H1 (cell line): ENCODE measurements at regions not wholly inside any gene's neighbourhood (a gene's known extent, or its start where the extent isn't known, plus 50 kb on each side); places are given as distances from the start of the nearest gene placed in this dataset.

Source experiments
- CTCF ChIA-PET: fragments of 300-600 bp; sonication (Branson Sonifier 250); formaldehyde crosslinking; loops from one replicate; lab custom pipeline; 2021; ENCODE audit not compliant: partially characterized antibody; lab: Charles Lee
- POLR2A ChIA-PET: fragments of 300-600 bp; sonication (Branson Sonifier 250); formaldehyde crosslinking; loops from one replicate; lab custom pipeline; 2021; ENCODE audit warnings: inconsistent platforms; ENCODE audit not compliant: partially characterized antibody; lab: Charles Lee
- DNase-seq, 2 experiments: peaks; one replicate each; pipeline versions ENCODE4 v3.0.0 to v3.0.0-alpha.2; 2010 to 2022; ENCODE audit warnings: low spot score in 2 of 2, low read depth in 1 of 2, mixed read lengths in 1 of 2
- FAIRE-seq: peaks from 2 replicates; lab custom pipeline; 2011; peaks lifted over from hg19 to GRCh38; lab: Jason Lieb, UNC
- H2AFZ ChIP-seq: 2 replicates; pipeline ENCODE4 v1.8.1; 2012; ENCODE audit warnings: low read length, inconsistent platforms
- H2AK5ac ChIP-seq: 2 replicates; pipeline ENCODE4 v1.6.1; 2013; ENCODE audit warnings: low read depth, low read length
- H2BK120ac ChIP-seq: replicated peaks from 2 replicates; pipeline ENCODE3; 2013; ENCODE audit warnings: low read depth, low read length, inconsistent platforms
- H2BK12ac ChIP-seq: 2 replicates; pipeline ENCODE4 v1.6.1; 2013; ENCODE audit warnings: low read depth, low read length
- H2BK15ac ChIP-seq: 2 replicates; pipeline ENCODE4 v1.6.1; 2013; ENCODE audit warnings: low read length
- H2BK20ac ChIP-seq: 2 replicates; pipeline ENCODE4 v1.6.1; 2013; ENCODE audit warnings: low read length
- H2BK5ac ChIP-seq: 2 replicates; pipeline ENCODE4 v1.6.1; 2013; ENCODE audit warnings: low read depth, low read length
- H3K14ac ChIP-seq: 2 replicates; pipeline ENCODE4 v1.6.1; 2013; ENCODE audit warnings: inconsistent platforms; ENCODE audit not compliant: insufficient read length
- H3K18ac ChIP-seq: 2 replicates; pipeline ENCODE4 v1.6.1; 2013; ENCODE audit warnings: low read length; ENCODE audit errors: extremely low read depth
- H3K23ac ChIP-seq: 2 replicates; pipeline ENCODE4 v1.6.1; 2013; ENCODE audit warnings: inconsistent platforms; ENCODE audit not compliant: insufficient read length
- H3K23me2 ChIP-seq: 2 replicates; pipeline ENCODE4 v1.6.1; 2013; ENCODE audit warnings: low read depth, low read length
- H3K27ac ChIP-seq: 2 replicates; pipeline ENCODE4 v1.6.1; 2011; ENCODE audit warnings: low read depth, low read length, inconsistent platforms
- H3K27me3 ChIP-seq, 4 experiments: replicated peaks in 1 of 4; 1 replicate in 1 of 4; 2 replicates in 3 of 4; pipeline versions ENCODE4 v1.6.1 to v1.8.1; 2011 to 2013; ENCODE audit warnings: low read length in 3 of 4, mild to moderate bottlenecking in 3 of 4, inconsistent platforms in 2 of 4, mixed read lengths in 2 of 4, moderate library complexity in 1 of 4; ENCODE audit not compliant: control insufficient read depth in 3 of 4, insufficient read depth in 3 of 4; ENCODE audit errors: extremely low read depth in 1 of 4
- H3K36me3 ChIP-seq, 4 experiments: 2 replicates each; pipeline versions ENCODE4 v1.6.1 to v1.8.1; 2011 to 2013; ENCODE audit warnings: mild to moderate bottlenecking in 4 of 4, low read length in 3 of 4, moderate library complexity in 2 of 4, control low read depth in 1 of 4, inconsistent platforms in 1 of 4; ENCODE audit not compliant: insufficient read depth in 4 of 4, control insufficient read depth in 2 of 4
- H3K4ac ChIP-seq: replicated peaks from 2 replicates; pipeline ENCODE3; 2013; ENCODE audit warnings: low read length, low read depth, mixed read lengths, inconsistent platforms; ENCODE audit not compliant: insufficient read length
- H3K4me1 ChIP-seq, 4 experiments: replicated peaks in 1 of 4; 1 replicate in 1 of 4; 2 replicates in 3 of 4; pipeline versions ENCODE4 v1.6.1 to v1.8.1; 2011 to 2013; ENCODE audit warnings: low read length in 3 of 4, inconsistent platforms in 2 of 4, mixed read lengths in 1 of 4; ENCODE audit not compliant: insufficient read depth in 4 of 4, control insufficient read depth in 3 of 4
- H3K4me2 ChIP-seq, 2 experiments: 2 replicates each; pipeline versions ENCODE4 v1.6.1 to v1.8.1; 2011 to 2013; ENCODE audit warnings: low read depth in 2 of 2, low read length in 2 of 2, control low read depth in 1 of 2, inconsistent platforms in 1 of 2, mild to moderate bottlenecking in 1 of 2; ENCODE audit not compliant: insufficient read depth in 1 of 2
- H3K4me3 ChIP-seq, 4 experiments: fragments of 200-600, 300-600 bp in 1 of 4; sonication (generic), shearing (Covaris generic), sonication (Bioruptor Twin) in 1 of 4; 2 replicates each; pipeline versions ENCODE4 v1.5.1 to v1.8.1; 2011 to 2016; ENCODE audit warnings: low read length in 4 of 4, low read depth in 3 of 4, control low read depth in 2 of 4, inconsistent platforms in 2 of 4, mild to moderate bottlenecking in 2 of 4, mixed read lengths in 1 of 4, moderate library complexity in 1 of 4; ENCODE audit not compliant: insufficient read depth in 2 of 4; ENCODE audit errors: extremely low read depth in 1 of 4
- H3K56ac ChIP-seq: replicated peaks from 2 replicates; pipeline ENCODE3; 2013; ENCODE audit warnings: low read depth, mild to moderate bottlenecking, mixed read lengths, low read length, inconsistent platforms; ENCODE audit not compliant: insufficient read length
- H3K79me1 ChIP-seq: 2 replicates; pipeline ENCODE4 v1.6.1; 2013; ENCODE audit warnings: low read depth, low read length, control low read depth
- H3K79me2 ChIP-seq, 2 experiments: 2 replicates each; pipeline versions ENCODE4 v1.6.1 to v1.8.1; 2012 to 2013; ENCODE audit warnings: low read length in 2 of 2, mild to moderate bottlenecking in 2 of 2, inconsistent platforms in 1 of 2; ENCODE audit not compliant: insufficient read depth in 2 of 2, control insufficient read depth in 1 of 2
- H3K9ac ChIP-seq, 4 experiments: replicated peaks in 1 of 4; 1 replicate in 1 of 4; 2 replicates in 3 of 4; pipeline versions ENCODE4 v1.6.1 to v1.8.1; 2011 to 2013; ENCODE audit warnings: low read depth in 3 of 4, low read length in 3 of 4, control low read depth in 2 of 4, mild to moderate bottlenecking in 2 of 4, moderate library complexity in 2 of 4, inconsistent platforms in 1 of 4; ENCODE audit errors: extremely low read depth in 1 of 4
- H3K9me3 ChIP-seq, 2 experiments: 2 replicates each; pipeline versions ENCODE4 v1.6.1 to v1.8.1; 2012 to 2013; ENCODE audit warnings: mild to moderate bottlenecking in 2 of 2, moderate library complexity in 2 of 2, control low read depth in 1 of 2, inconsistent platforms in 1 of 2, low read depth in 1 of 2, low read length in 1 of 2, mixed read lengths in 1 of 2; ENCODE audit not compliant: insufficient read depth in 2 of 2
- H4K20me1 ChIP-seq, 2 experiments: replicated peaks in 1 of 2; 2 replicates each; pipeline versions ENCODE3 to v1.8.1; 2011 to 2013; ENCODE audit warnings: inconsistent platforms in 2 of 2, low read length in 2 of 2, mild to moderate bottlenecking in 1 of 2; ENCODE audit not compliant: insufficient read depth in 2 of 2, control insufficient read depth in 1 of 2
- H4K5ac ChIP-seq: 2 replicates; pipeline ENCODE4 v1.6.1; 2013; ENCODE audit warnings: low read length, low read depth, mixed read lengths, inconsistent platforms; ENCODE audit not compliant: insufficient read length
- H4K8ac ChIP-seq: 2 replicates; pipeline ENCODE4 v1.8.0; 2013; ENCODE audit warnings: mild to moderate bottlenecking, moderate library complexity, low read length, inconsistent platforms; ENCODE audit not compliant: insufficient read depth; ENCODE audit errors: extremely low read depth
- H4K91ac ChIP-seq: replicated peaks from 2 replicates; pipeline ENCODE3; 2013; ENCODE audit warnings: low read length, mixed read lengths, inconsistent platforms; ENCODE audit not compliant: insufficient read length
- POU5F1 ChIP-seq: IDR thresholded peaks from 2 replicates; pipeline ENCODE4 v1.6.1; 2011; ENCODE audit warnings: low read depth, mild to moderate bottlenecking, low read length, moderate library complexity
- SP1 ChIP-seq: IDR thresholded peaks from 2 replicates; pipeline ENCODE4 v1.6.1; 2011; ENCODE audit warnings: low read depth, low read length
- TAF1 ChIP-seq: IDR thresholded peaks from 2 replicates; pipeline ENCODE4 v1.6.1; 2011; ENCODE audit warnings: mild to moderate bottlenecking, low read depth, low read length
- WGBS, 2 experiments: shearing (Covaris generic) in 1 of 2; methylation state at CpG; one replicate each; pipeline versions ENCODE4 v1.1.6 to v1.1.7; 2013 to 2015; ENCODE audit warnings: low lambda C conversion rate in 2 of 2, mixed read lengths in 2 of 2, inconsistent platforms in 1 of 2, low coverage in 1 of 2, missing lambda C conversion rate in 1 of 2; ENCODE audit not compliant: insufficient replicate concordance in 2 of 2, insufficient coverage in 1 of 2, insufficient read length in 1 of 2; ENCODE audit errors: extremely low coverage in 1 of 2, missing lambda C conversion rate in 1 of 2; 5-methylcytosine and 5-hydroxymethylcytosine counted together

DNA sequence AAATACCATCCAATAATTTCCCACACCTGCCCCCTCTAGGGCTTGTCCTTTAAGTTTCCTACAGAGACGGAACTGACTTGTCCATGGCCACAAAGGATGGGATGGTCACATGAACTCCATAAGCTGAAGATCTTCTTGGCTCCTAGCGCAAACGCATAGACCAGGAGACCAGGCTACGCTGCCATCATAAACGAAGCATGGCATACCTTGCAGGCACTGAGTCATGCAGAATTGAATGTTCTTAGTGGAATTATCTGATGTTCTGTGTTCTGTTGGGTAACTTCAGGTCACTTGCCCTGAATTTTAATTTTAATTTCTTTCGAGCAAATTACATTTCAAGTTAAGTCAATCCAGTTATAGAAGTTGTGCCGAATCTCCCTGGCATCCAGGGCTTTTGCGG is 96.4 kb upstream of the STARD13 start:
- no peak overlapping the region for H3K56ac ChIP-seq
- H4K20me1 ChIP-seq = no peaks in the 10 kb centered on the region
- no peak overlapping the region for H2BK120ac ChIP-seq
- no peak overlapping the region for H4K91ac ChIP-seq
- no peak overlapping the region for H3K4ac ChIP-seq
- H2AK5ac ChIP-seq = no peak overlapping the region
- H4K5ac ChIP-seq = no peak overlapping the region
- POLR2A ChIA-PET = no interaction called here
- no peaks in the 10 kb centered on the region for H3K9me3 ChIP-seq
- CTCF ChIA-PET = no interaction called here
- no peak for TF ChIP-seq SP1
- no peak for TF ChIP-seq POU5F1
- TF ChIP-seq TAF1 = no peak
- WGBS, 2 experiments = 90% methylated on average over 8 of the region's 8 CpGs; no CpG with 5 or more reads in 1 of the 2 experiments
- H4K8ac ChIP-seq = no peak overlapping the region
- H2AFZ ChIP-seq = no peak overlapping the region
- H3K23me2 ChIP-seq = 0 out of 2 replicates have a peak, but pooled peaks cover 2% of the 10 kb centered on the region
- no peak overlapping the region for H3K27ac ChIP-seq
- no peak overlapping the region for H3K9ac ChIP-seq
- H3K14ac ChIP-seq = no peak overlapping the region
- no peaks in the 10 kb centered on the region for H3K79me1 ChIP-seq
- no peak overlapping the region for H2BK5ac ChIP-seq
- no peaks in the 10 kb centered on the region for H3K79me2 ChIP-seq
- H3K4me3 ChIP-seq = no peak overlapping the region
- peaks cover 0 to 2% (median 0%) of the 10 kb centered on the region in 4 experiments; a peak in 2 of 7 replicates for H3K4me1 ChIP-seq
- H2BK15ac ChIP-seq = no peak overlapping the region
- no peak overlapping the region for H3K23ac ChIP-seq
- no peaks in the 10 kb centered on the region for H3K27me3 ChIP-seq
- H3K36me3 ChIP-seq = no peaks in the 10 kb centered on the region
- H2BK12ac ChIP-seq = no peak overlapping the region
- DNase-seq (no peak), FAIRE-seq (no peak)
- no peak overlapping the region for H3K18ac ChIP-seq
- no peak overlapping the region for H3K4me2 ChIP-seq
- no peak overlapping the region for H2BK20ac ChIP-seq
